ENCODE measurements at regions not wholly inside any gene's neighbourhood (a gene's known extent, or its start where the extent isn't known, plus 50 kb on each side); places are given as distances from the start of the nearest gene placed in this dataset.
"Not testable (repeated sequence)": the region's sequence is repeated elsewhere in the genome, so short reads cannot be mapped to it uniquely, and the experiment has no call there.

- Histone ChIP-seq H4K20me1 (ENCODE audit: insufficient read depth, low read length) (peaks cover 16% of the 10 kb centered on the region), H3K36me3 (replicated peaks; ENCODE audit: insufficient read depth, low read length) (no peaks in the 10 kb centered on the region), H3K79me2 (ENCODE audit: low read length) (peaks cover 98% of the 10 kb centered on the region), H3K27ac (ENCODE audit: low read length) (no peak overlapping the region), H3K9me3 (replicated peaks; ENCODE audit: insufficient read depth, low read length) (no peaks in the 10 kb centered on the region), H3K4me1 (ENCODE audit: low read length) (peaks cover 26% of the 10 kb centered on the region), H3K27me3 (replicated peaks; ENCODE audit: insufficient read depth, low read length) (no peaks in the 10 kb centered on the region), H3K9me2 (replicated peaks; ENCODE audit: insufficient read depth, low read length) (no peaks in the 10 kb centered on the region), H3K4me2 (ENCODE audit: low read depth, low read length) (no peak overlapping the region), H3F3A (ENCODE audit: insufficient read depth, low read length) (peaks cover 7% of the 10 kb centered on the region), H3K9ac (ENCODE audit: low read length) (no peak overlapping the region), H3K4me3 (ENCODE audit: low read length) (no peak overlapping the region), H2AFZ (ENCODE audit: low read length) (no peak overlapping the region)
- TF ChIP-seq CTCF (IDR thresholded peaks at IDR 0.05; ENCODE audit: low read length) (no peak), EZH2phosphoT487 (IDR thresholded peaks at IDR 0.05; ENCODE audit: low read length) (no peak), EZH2 (optimal IDR thresholded peaks at IDR 0.05; ENCODE audit: low read depth, low read length) (no peak)
- no peak for DNase-seq
Measured at GRCh38 chr17:72462814-72463213, 342.0 kb downstream of the SOX9 start.

- TF ChIP-seq EZH2phosphoT487 (IDR thresholded peaks at IDR 0.05; ENCODE audit: low read length): no peak
- TF ChIP-seq EZH2 (optimal IDR thresholded peaks at IDR 0.05; ENCODE audit: low read depth, low read length): no peak
- TF ChIP-seq CTCF (IDR thresholded peaks at IDR 0.05; ENCODE audit: low read length): no peak
- H3K27ac ChIP-seq (ENCODE audit: low read length): no peak overlapping the region
- no peak overlapping the region for H3K4me3 ChIP-seq (ENCODE audit: low read length)
- DNase-seq: no peak
- H3K4me1 ChIP-seq (ENCODE audit: low read length): peaks cover 30% of the 10 kb centered on the region
- H3K9ac ChIP-seq (ENCODE audit: low read length): no peak overlapping the region
- H3K9me3 ChIP-seq (replicated peaks; ENCODE audit: insufficient read depth, low read length): no peaks in the 10 kb centered on the region
- H3K27me3 ChIP-seq (replicated peaks; ENCODE audit: insufficient read depth, low read length): no peaks in the 10 kb centered on the region
- peaks cover 98% of the 10 kb centered on the region for H3K79me2 ChIP-seq (ENCODE audit: low read length)
- no peaks in the 10 kb centered on the region for H3K36me3 ChIP-seq (replicated peaks; ENCODE audit: insufficient read depth, low read length)
- no peak overlapping the region for H3K4me2 ChIP-seq (ENCODE audit: low read depth, low read length)
- H3F3A ChIP-seq (ENCODE audit: insufficient read depth, low read length): peaks cover 7% of the 10 kb centered on the region
- peaks cover 12% of the 10 kb centered on the region for H4K20me1 ChIP-seq (ENCODE audit: insufficient read depth, low read length)
- no peaks in the 10 kb centered on the region for H3K9me2 ChIP-seq (replicated peaks; ENCODE audit: insufficient read depth, low read length)
- no peak overlapping the region for H2AFZ ChIP-seq (ENCODE audit: low read length)
Measured at GRCh38 chr17:72463287-72464102, 342.7 kb downstream of the SOX9 start.

- not testable (repeated sequence) for H3K9me3 ChIP-seq (replicated peaks; ENCODE audit: insufficient read depth, low read length); H3K9me2 ChIP-seq (replicated peaks; ENCODE audit: insufficient read depth, low read length); H3K4me2 ChIP-seq (ENCODE audit: low read depth, low read length); H2AFZ ChIP-seq (ENCODE audit: low read length); H3K9ac ChIP-seq (ENCODE audit: low read length); H3K36me3 ChIP-seq (replicated peaks; ENCODE audit: insufficient read depth, low read length); H3F3A ChIP-seq (ENCODE audit: insufficient read depth, low read length); DNase-seq; H3K27me3 ChIP-seq (replicated peaks; ENCODE audit: insufficient read depth, low read length); H3K27ac ChIP-seq (ENCODE audit: low read length); H4K20me1 ChIP-seq (ENCODE audit: insufficient read depth, low read length); H3K4me3 ChIP-seq (ENCODE audit: low read length)
- Histone ChIP-seq H3K79me2 (ENCODE audit: low read length) (peaks cover 98% of the 10 kb centered on the region), H3K4me1 (ENCODE audit: low read length) (peaks cover 30% of the 10 kb centered on the region)
Measured at GRCh38 chr17:72464221-72464620, 343.4 kb downstream of the SOX9 start.
